ENCODE measurements at regions not wholly inside any gene's neighbourhood (a gene's known extent, or its start where the extent isn't known, plus 50 kb on each side); places are given as distances from the start of the nearest gene placed in this dataset.

GRCh38 chr6:170130771-170131241 lies 160.1 kb downstream of the DLL1 start:
- TF ChIP-seq CTCF (IDR thresholded peaks at IDR 0.05) (no peak), POLR2A (IDR thresholded peaks at IDR 0.05) (no peak)
